Fibroblast of lung (primary cell): ENCODE measurements at regions not wholly inside any gene's neighbourhood (a gene's known extent, or its start where the extent isn't known, plus 50 kb on each side); places are given as distances from the start of the nearest gene placed in this dataset.

Source experiments
- DNase-seq, 2 donors: peaks; one replicate each; pipeline versions ENCODE4 v3.0.0 to v3.0.0-alpha.2; 2010; ENCODE audit warnings: low read depth in 2 of 2
- H2AFZ ChIP-seq: 2 replicates; pipeline ENCODE4 v1.5.1; 2012; ENCODE audit warnings: low read length, control low read depth, inconsistent platforms
- H3K27ac ChIP-seq: 2 replicates; pipeline ENCODE4 v1.5.1; 2011; ENCODE audit warnings: low read length, control low read depth; ENCODE audit not compliant: insufficient read depth
- H3K27me3 ChIP-seq: 2 replicates; pipeline ENCODE4 v1.5.1; 2011; ENCODE audit warnings: mild to moderate bottlenecking, low read length; ENCODE audit not compliant: control insufficient read depth, insufficient read depth
- H3K36me3 ChIP-seq: 2 replicates; pipeline ENCODE4 v1.5.1; 2011; ENCODE audit warnings: low read length; ENCODE audit not compliant: control insufficient read depth, insufficient read depth
- H3K4me1 ChIP-seq: 2 replicates; pipeline ENCODE4 v1.5.1; 2011; ENCODE audit warnings: low read length; ENCODE audit not compliant: control insufficient read depth, insufficient read depth; ENCODE audit errors: extremely low read depth
- H3K4me2 ChIP-seq: 2 replicates; pipeline ENCODE4 v1.5.1; 2011; ENCODE audit warnings: low read length, control low read depth; ENCODE audit not compliant: insufficient read depth; ENCODE audit errors: extremely low read depth
- H3K4me3 ChIP-seq, 4 experiments: fragments of 200-600 bp in 1 of 4; sonication (generic) in 1 of 4; replicated peaks in 1 of 4; 2 replicates each; pipeline ENCODE4 v1.5.1; 2011 to 2016; ENCODE audit warnings: low read length in 4 of 4, low read depth in 3 of 4, mild to moderate bottlenecking in 3 of 4, control low read depth in 2 of 4, inconsistent platforms in 1 of 4, mixed read lengths in 1 of 4; ENCODE audit not compliant: insufficient read depth in 1 of 4; ENCODE audit errors: control extremely low read depth in 1 of 4
- H3K79me2 ChIP-seq: 2 replicates; pipeline ENCODE4 v1.5.1; 2012; ENCODE audit warnings: mild to moderate bottlenecking, low read length, inconsistent platforms; ENCODE audit not compliant: control insufficient read depth, insufficient read depth
- H3K9ac ChIP-seq: 2 replicates; pipeline ENCODE4 v1.5.1; 2011; ENCODE audit warnings: mild to moderate bottlenecking, low read length, control low read depth; ENCODE audit not compliant: insufficient read depth
- H3K9me3 ChIP-seq: 2 replicates; pipeline ENCODE4 v1.5.1; 2012; ENCODE audit warnings: low read depth, low read length; ENCODE audit not compliant: control insufficient read depth, insufficient read depth
- H4K20me1 ChIP-seq: 2 replicates; pipeline ENCODE4 v1.5.1; 2011; ENCODE audit warnings: low read length; ENCODE audit not compliant: control insufficient read depth, insufficient read depth; ENCODE audit errors: extremely low read depth
- EZH2 ChIP-seq: IDR thresholded peaks from 2 replicates; pipeline ENCODE4 v1.5.1; 2012; ENCODE audit warnings: low read length, control low read depth, mild to moderate bottlenecking; ENCODE audit errors: missing control alignments
- TF ChIP-seq, protein P1 (sequence below), 2 donors: IDR thresholded peaks in 1 of 2; conservative IDR thresholded peaks in 1 of 2; 1 replicate in 1 of 2; 2 replicates in 1 of 2; pipeline ENCODE4 v1.5.1; 2011 to 2012; ENCODE audit warnings: low read length in 2 of 2, control low read depth in 1 of 2, inconsistent platforms in 1 of 2, low read depth in 1 of 2, mild to moderate bottlenecking in 1 of 2

DNA sequence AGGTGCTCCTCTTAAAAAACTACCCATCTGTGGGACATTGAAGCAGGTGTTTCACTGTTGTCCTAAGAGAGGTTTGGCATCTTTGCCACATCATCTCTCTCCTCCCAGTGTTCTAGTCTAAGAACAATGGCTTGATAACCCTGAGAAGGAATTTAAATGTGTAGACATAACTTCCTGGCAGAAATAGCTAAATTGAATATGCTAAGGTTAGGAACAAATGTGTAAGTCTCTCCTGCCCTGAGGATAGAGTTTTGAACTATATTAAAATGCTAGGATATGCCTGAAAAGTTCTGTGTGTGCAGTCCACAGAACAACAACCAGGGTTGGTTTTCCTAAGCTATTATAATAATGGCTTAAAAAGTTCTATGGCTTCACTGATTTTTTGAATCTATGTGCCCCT lies 106.6 kb downstream of the LRRC70 start:
- H4K20me1 ChIP-seq: no peaks in the 10 kb centered on the region

DNA sequence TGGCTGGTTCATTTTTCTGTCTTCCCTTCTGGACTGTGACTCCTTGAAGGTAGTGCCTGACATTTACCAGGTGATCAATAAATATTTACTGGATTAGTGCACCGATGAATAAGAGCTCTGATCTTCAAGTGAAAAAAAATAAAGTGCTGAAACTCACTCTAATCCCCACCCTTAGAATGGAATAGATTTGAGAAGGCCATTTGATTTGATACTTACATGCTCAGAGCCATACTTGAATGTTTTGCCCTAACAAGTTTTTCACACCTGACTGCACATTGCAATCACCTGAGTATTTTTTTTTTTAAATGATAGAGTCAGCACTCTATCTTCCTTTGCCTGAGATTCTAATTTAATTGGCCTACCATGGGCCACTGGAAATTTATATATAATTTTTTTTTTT lies 105.7 kb downstream of the LRRC70 start:
- Histone ChIP-seq H3K27me3 (no peaks in the 10 kb centered on the region), H3K9ac (no peak overlapping the region), H3K79me2 (no peaks in the 10 kb centered on the region), H3K36me3 (no peaks in the 10 kb centered on the region), H3K9me3 (no peaks in the 10 kb centered on the region), H3K4me1 (no peaks in the 10 kb centered on the region), H3K27ac (no peak overlapping the region), H4K20me1 (no peaks in the 10 kb centered on the region), H2AFZ (no peak overlapping the region), H3K4me2 (no peak overlapping the region), H3K4me3 (no peak overlapping the region)
- TF ChIP-seq, protein P1, sequence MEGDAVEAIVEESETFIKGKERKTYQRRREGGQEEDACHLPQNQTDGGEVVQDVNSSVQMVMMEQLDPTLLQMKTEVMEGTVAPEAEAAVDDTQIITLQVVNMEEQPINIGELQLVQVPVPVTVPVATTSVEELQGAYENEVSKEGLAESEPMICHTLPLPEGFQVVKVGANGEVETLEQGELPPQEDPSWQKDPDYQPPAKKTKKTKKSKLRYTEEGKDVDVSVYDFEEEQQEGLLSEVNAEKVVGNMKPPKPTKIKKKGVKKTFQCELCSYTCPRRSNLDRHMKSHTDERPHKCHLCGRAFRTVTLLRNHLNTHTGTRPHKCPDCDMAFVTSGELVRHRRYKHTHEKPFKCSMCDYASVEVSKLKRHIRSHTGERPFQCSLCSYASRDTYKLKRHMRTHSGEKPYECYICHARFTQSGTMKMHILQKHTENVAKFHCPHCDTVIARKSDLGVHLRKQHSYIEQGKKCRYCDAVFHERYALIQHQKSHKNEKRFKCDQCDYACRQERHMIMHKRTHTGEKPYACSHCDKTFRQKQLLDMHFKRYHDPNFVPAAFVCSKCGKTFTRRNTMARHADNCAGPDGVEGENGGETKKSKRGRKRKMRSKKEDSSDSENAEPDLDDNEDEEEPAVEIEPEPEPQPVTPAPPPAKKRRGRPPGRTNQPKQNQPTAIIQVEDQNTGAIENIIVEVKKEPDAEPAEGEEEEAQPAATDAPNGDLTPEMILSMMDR (conservative IDR thresholded peaks at IDR 0.05 in 1 of 2, IDR thresholded peaks at IDR 0.05 in 1 of 2; ENCODE audit: low read depth in 1 of 2, low read length in 2 of 2): no peak
- no peak for TF ChIP-seq EZH2
- no peak for DNase-seq

More for the DNA sequence above, 106.6 kb downstream of the LRRC70 start:
- H3K9me3 ChIP-seq: no peaks in the 10 kb centered on the region
- no peak overlapping the region for H3K4me2 ChIP-seq
- no peaks in the 10 kb centered on the region for H3K79me2 ChIP-seq
- no peak for DNase-seq
- H3K36me3 ChIP-seq: no peaks in the 10 kb centered on the region
- no peak overlapping the region for H2AFZ ChIP-seq
- no peak overlapping the region for H3K27ac ChIP-seq
- no peak overlapping the region for H3K9ac ChIP-seq
- no peak for TF ChIP-seq EZH2
- TF ChIP-seq, protein P1 (conservative IDR thresholded peaks at IDR 0.05 in 1 of 2, IDR thresholded peaks at IDR 0.05 in 1 of 2; ENCODE audit: low read depth in 1 of 2, low read length in 2 of 2): no peak
- no peaks in the 10 kb centered on the region for H3K4me1 ChIP-seq
- no peaks in the 10 kb centered on the region for H3K27me3 ChIP-seq
- no peak overlapping the region for H3K4me3 ChIP-seq

DNA sequence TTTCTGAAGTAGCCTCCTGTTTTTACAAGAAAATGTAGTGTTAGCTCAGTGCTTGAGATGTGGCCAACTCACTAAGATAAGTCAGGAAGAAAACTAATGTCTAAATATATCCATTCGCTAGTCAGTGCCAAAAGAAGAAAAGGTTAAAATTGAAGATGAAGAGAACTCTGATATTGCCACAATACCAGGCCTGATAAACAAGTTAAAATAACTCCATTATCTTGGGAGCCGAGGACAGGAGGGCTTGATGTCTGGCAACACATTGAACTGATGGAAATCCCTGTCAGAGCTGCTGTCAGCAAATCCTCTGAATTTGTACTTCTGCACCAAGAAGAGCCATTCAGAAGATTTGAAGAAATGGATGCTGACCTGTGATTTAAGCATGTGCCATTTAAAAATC lies 103.4 kb downstream of the LRRC70 start:
- H3K36me3 ChIP-seq: no peaks in the 10 kb centered on the region
- no peak overlapping the region for H3K4me3 ChIP-seq
- H4K20me1 ChIP-seq: no peaks in the 10 kb centered on the region
- H3K27ac ChIP-seq: no peak overlapping the region
- H3K9ac ChIP-seq: no peak overlapping the region
- H3K4me2 ChIP-seq: no peak overlapping the region
- TF ChIP-seq, protein P1 (conservative IDR thresholded peaks at IDR 0.05 in 1 of 2, IDR thresholded peaks at IDR 0.05 in 1 of 2; ENCODE audit: low read depth in 1 of 2, low read length in 2 of 2): no peak
- no peak for TF ChIP-seq EZH2
- H3K27me3 ChIP-seq: no peaks in the 10 kb centered on the region
- no peak for DNase-seq
- H3K79me2 ChIP-seq: no peaks in the 10 kb centered on the region
- H2AFZ ChIP-seq: no peak overlapping the region
- H3K4me1 ChIP-seq: no peaks in the 10 kb centered on the region
- no peaks in the 10 kb centered on the region for H3K9me3 ChIP-seq
